K562 (cell line): ENCODE measurements at regions not wholly inside any gene's neighbourhood (a gene's known extent, or its start where the extent isn't known, plus 50 kb on each side); places are given as distances from the start of the nearest gene placed in this dataset.

Source experiments
- BRCA1 ChIP-seq, 2 experiments: fragments of 450-650 bp in 1 of 2; sonication (generic) in 1 of 2; formaldehyde crosslinking in 1 of 2; IDR thresholded peaks; 2 replicates each; pipeline versions ENCODE4 v1.5.0 to v1.6.1; 2017 to 2020; ENCODE audit warnings: mild to moderate bottlenecking in 1 of 2, missing genetic modification reagents in 1 of 2
- CHAMP1 ChIP-seq: fragments of 450-650 bp; IDR thresholded peaks from 2 replicates; pipeline ENCODE4 v1.6.1; 2016; ENCODE audit warnings: mild to moderate bottlenecking
- CTCF ChIP-seq, 3 experiments: IDR thresholded peaks in 2 of 3; conservative IDR thresholded peaks in 1 of 3; 2 replicates each; pipeline ENCODE4 v1.5.1; 2011 to 2012; ENCODE audit warnings: low read length in 3 of 3, mild to moderate bottlenecking in 3 of 3, control low read depth in 2 of 3, improper control_type of control experiment in 1 of 3, inconsistent platforms in 1 of 3, low read depth in 1 of 3, mixed read lengths in 1 of 3, moderate library complexity in 1 of 3; ENCODE audit not compliant: insufficient read depth in 2 of 3
- SMC3 ChIP-seq: conservative IDR thresholded peaks from 2 replicates; pipeline ENCODE4 v1.6.1; 2011; ENCODE audit warnings: low read depth, low read length, improper control_type of control experiment; ENCODE audit not compliant: insufficient read depth
- ZNF384 ChIP-seq: IDR thresholded peaks from 2 replicates; pipeline ENCODE4 v1.6.1; 2012; ENCODE audit warnings: low read depth, low read length, improper control_type of control experiment
- ZNF551 ChIP-seq: fragments of 250-450 bp; sonication (Bioruptor Pico); IDR thresholded peaks from 2 replicates; pipeline ENCODE4 v1.5.0; 2021; ENCODE audit warnings: mild to moderate bottlenecking, moderate library complexity

GRCh38 chr6:158920311-158920905 lies 79.6 kb downstream of the RSPH3 start:
- no peak for TF ChIP-seq ZNF551 (CRISPR knock-in tag)
- no peak for TF ChIP-seq SMC3
- no peak for TF ChIP-seq BRCA1 (IDR thresholded peaks at IDR 0.05)
- no peak for TF ChIP-seq BRCA1 (CRISPR knock-in tag; IDR thresholded peaks at IDR 0.05)
- TF ChIP-seq CHAMP1 = no peak
- TF ChIP-seq CTCF (IDR thresholded peaks at IDR 0.05 in 2 of 3, conservative IDR thresholded peaks at IDR 0.05 in 1 of 3; ENCODE audit: insufficient read depth in 2 of 3, low read depth in 1 of 3, low read length in 3 of 3) = no peak
- no peak for TF ChIP-seq ZNF384
